Activated naive CD4-positive, alpha-beta T cell treated with anti-CD3 and anti-CD28 coated beads for 36 hours (primary cell): ENCODE measurements at regions not wholly inside any gene's neighbourhood (a gene's known extent, or its start where the extent isn't known, plus 50 kb on each side); places are given as distances from the start of the nearest gene placed in this dataset.

ENCODE experiments used
- CTCF ChIA-PET: fragments of 350-600 bp; sonication (Branson Sonifier 250); formaldehyde crosslinking; loops from one replicate; lab custom pipeline; 2021; ENCODE audit warnings: antibody characterized with exemption; lab: Charles Lee
- DNase-seq: peaks from one replicate; pipeline ENCODE4 v3.0.0-alpha.2; 2020
- H3K27ac Mint-ChIP-seq: one replicate; pipeline ENCODE4 v1.8.0; 2021; ENCODE audit warnings: mild to moderate bottlenecking, mixed read lengths
- H3K27me3 Mint-ChIP-seq: one replicate; pipeline ENCODE4 v1.8.0; 2021; ENCODE audit warnings: low read depth, mixed read lengths
- H3K36me3 Mint-ChIP-seq: one replicate; pipeline ENCODE4 v1.8.0; 2021; ENCODE audit warnings: low read depth, mixed read lengths
- H3K4me1 Mint-ChIP-seq: one replicate; pipeline ENCODE4 v1.8.0; 2021; ENCODE audit warnings: low read depth, mixed read lengths
- H3K4me3 Mint-ChIP-seq: one replicate; pipeline ENCODE4 v1.8.0; 2021; ENCODE audit warnings: mild to moderate bottlenecking, moderate library complexity, mixed read lengths
- H3K9me3 Mint-ChIP-seq: one replicate; pipeline ENCODE4 v1.8.0; 2021; ENCODE audit warnings: mixed read lengths
- intact Hi-C: fragments of 100-400 bp; cut with micrococcal nuclease; formaldehyde crosslinking; loops from one replicate; pipeline ENCODE4 v1.15.1; 2023

GRCh38 chr4:3860061-3860912, 94.1 kb downstream of the ADRA2C start:
- Mint-ChIP-seq H3K36me3 (no peaks in the 10 kb centered on the region), H3K27me3 (peaks cover 7% of the 10 kb centered on the region), H3K4me1 (no peaks in the 10 kb centered on the region), H3K9me3 (no peaks in the 10 kb centered on the region), H3K4me3 (no peak overlapping the region), H3K27ac (no peak overlapping the region)
- CTCF ChIA-PET, result no interaction called here
- DNase-seq, result no peak
- intact Hi-C loops, result no loop called here

DNA sequence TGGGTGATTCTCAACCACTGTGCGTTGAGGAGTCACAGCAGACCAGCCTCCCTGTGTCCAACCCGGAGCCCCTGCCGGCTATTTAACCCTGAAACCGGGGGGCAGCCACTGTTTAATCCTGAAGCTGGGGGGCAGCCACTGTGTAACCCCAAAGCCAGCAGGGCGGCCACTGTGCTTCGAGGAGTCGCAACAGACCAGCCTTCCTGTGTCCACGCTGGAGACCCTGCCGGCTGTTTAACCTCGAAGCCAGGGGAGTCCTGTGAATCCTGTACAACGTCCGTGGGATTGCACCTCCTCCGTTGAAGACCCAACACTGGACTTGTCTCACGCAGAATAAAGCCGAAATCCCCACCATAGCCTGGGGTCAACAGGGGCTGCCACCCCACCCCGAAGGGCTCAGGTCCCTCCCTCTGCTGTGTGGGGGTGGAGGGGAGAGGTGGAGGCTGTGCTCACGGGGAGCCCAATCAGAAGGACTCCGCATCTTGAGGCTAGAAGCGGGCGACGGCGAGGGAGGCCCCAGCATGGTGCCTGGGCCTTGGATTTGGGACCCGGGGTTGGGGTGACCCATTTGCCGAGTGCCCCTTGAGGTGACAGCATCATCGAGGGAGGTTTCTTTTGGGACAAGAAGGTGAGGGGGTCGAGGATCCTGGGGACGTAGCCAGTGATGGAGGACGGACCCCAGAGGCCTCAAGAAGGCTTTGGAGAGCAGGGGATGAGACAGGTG, 94.9 kb downstream of the ADRA2C start:
- Mint-ChIP-seq H3K4me1 (no peaks in the 10 kb centered on the region), H3K27me3 (peaks cover 6% of the 10 kb centered on the region), H3K36me3 (no peaks in the 10 kb centered on the region), H3K27ac (no peak overlapping the region), H3K4me3 (no peak overlapping the region), H3K9me3 (no peaks in the 10 kb centered on the region)
- DNase-seq, result no peak
- CTCF ChIA-PET, result no interaction called here
- intact Hi-C loops, result no loop called here

DNA sequence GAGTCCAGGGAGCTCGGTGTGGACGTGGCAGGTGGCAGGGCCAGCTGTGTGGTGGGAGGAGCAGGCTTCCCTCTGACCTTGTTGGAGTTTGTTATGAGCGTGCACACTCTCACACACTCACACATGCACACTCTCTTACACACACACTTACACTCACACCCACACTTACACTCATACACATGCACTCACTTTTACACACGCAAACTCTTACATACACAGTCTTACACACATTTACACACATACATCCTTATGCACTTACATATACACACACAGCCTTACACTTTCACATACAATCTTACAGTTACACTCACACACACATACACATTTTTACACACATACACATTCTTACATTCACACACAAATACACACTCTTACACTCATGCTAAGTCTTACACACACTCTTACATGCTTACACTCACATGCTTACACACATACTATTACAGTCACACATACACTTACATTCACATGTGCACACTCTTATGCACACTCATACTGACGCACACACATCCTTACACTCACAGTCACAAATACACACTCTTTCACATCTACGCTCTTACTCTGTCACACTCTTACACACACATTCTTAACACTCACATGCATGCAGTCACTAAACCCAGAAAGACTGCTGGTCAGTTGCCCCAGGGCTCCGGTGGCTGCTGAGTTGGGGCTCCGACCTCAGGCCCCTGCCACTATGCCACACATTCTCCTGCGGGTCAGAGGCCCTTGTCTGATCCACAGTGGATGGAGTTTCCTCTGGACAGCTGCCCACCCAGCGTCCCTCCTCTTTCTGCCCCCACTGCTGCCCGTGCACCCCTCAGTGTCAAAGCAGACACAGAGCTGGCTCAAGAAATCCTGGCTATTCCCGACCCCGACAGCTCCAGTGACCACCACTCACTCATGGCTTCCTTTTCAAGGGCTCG, 95.8 kb downstream of the ADRA2C start:
- Mint-ChIP-seq H3K36me3 (no peaks in the 10 kb centered on the region), H3K27me3 (peaks cover 5% of the 10 kb centered on the region), H3K9me3 (no peaks in the 10 kb centered on the region), H3K4me3 (no peak overlapping the region), H3K27ac (no peak overlapping the region), H3K4me1 (no peaks in the 10 kb centered on the region)
- no peak for DNase-seq
- intact Hi-C loops, result no loop called here
- CTCF ChIA-PET, result no interaction called here

GRCh38 chr4:3862640-3863420, 96.6 kb downstream of the ADRA2C start:
- peaks cover under 1% of the 10 kb centered on the region for H3K9me3 Mint-ChIP-seq
- no peak overlapping the region for H3K4me3 Mint-ChIP-seq
- CTCF ChIA-PET, result no interaction called here
- H3K27me3 Mint-ChIP-seq, result peaks cover 5% of the 10 kb centered on the region
- intact Hi-C loops, result no loop called here
- H3K27ac Mint-ChIP-seq, result no peak overlapping the region
- DNase-seq, result no peak
- H3K36me3 Mint-ChIP-seq, result no peaks in the 10 kb centered on the region
- H3K4me1 Mint-ChIP-seq, result no peaks in the 10 kb centered on the region

GRCh38 chr4:3863841-3864741, 97.9 kb downstream of the ADRA2C start:
- Mint-ChIP-seq H3K36me3 (no peaks in the 10 kb centered on the region), H3K27ac (no peak overlapping the region), H3K4me1 (no peaks in the 10 kb centered on the region), H3K9me3 (peaks cover 2% of the 10 kb centered on the region), H3K4me3 (no peak overlapping the region), H3K27me3 (peaks cover 5% of the 10 kb centered on the region)
- no peak for DNase-seq
- intact Hi-C loops, result no loop called here
- CTCF ChIA-PET, result interaction anchor here (0.8 to 1.2 kb wide), 2 partner anchors 32 to 78 kb away, joined by 3 read pairs; no protein-coding TSS in a partner anchor

- Mint-ChIP-seq H3K27me3 (peaks cover 7% of the 10 kb centered on the region), H3K4me1 (no peaks in the 10 kb centered on the region), H3K4me3 (no peak overlapping the region), H3K36me3 (no peaks in the 10 kb centered on the region), H3K9me3 (peaks cover 2% of the 10 kb centered on the region), H3K27ac (no peak overlapping the region)
- intact Hi-C loops, result no loop called here
- CTCF ChIA-PET, result interaction anchor here (1.2 kb wide), 1 partner anchor 77 kb away, joined by 3 read pairs; no protein-coding TSS in a partner anchor
- DNase-seq, result no peak
Observed at GRCh38 chr4:3864742-3865721, 98.8 kb downstream of the ADRA2C start.

- intact Hi-C loops, result no loop called here
- Mint-ChIP-seq H3K36me3 (no peaks in the 10 kb centered on the region), H3K9me3 (peaks cover 2% of the 10 kb centered on the region), H3K4me3 (no peak overlapping the region), H3K4me1 (peaks cover 5% of the 10 kb centered on the region), H3K27ac (no peak overlapping the region), H3K27me3 (peaks cover 17% of the 10 kb centered on the region)
- DNase-seq, result no peak
- CTCF ChIA-PET, result no interaction called here
Observed at GRCh38 chr4:3865986-3866812, 100.0 kb downstream of the ADRA2C start.

GRCh38 chr4:3866813-3867129, 100.6 kb downstream of the ADRA2C start:
- intact Hi-C loops, result no loop called here
- CTCF ChIA-PET, result no interaction called here
- no peak for DNase-seq

GRCh38 chr4:3867403-3868100, 101.4 kb downstream of the ADRA2C start:
- peaks cover 5% of the 10 kb centered on the region for H3K4me1 Mint-ChIP-seq
- peaks cover 24% of the 10 kb centered on the region for H3K27me3 Mint-ChIP-seq
- no peak for DNase-seq
- H3K4me3 Mint-ChIP-seq, result no peak overlapping the region
- H3K9me3 Mint-ChIP-seq, result peaks cover 2% of the 10 kb centered on the region
- H3K36me3 Mint-ChIP-seq, result no peaks in the 10 kb centered on the region
- no peak overlapping the region for H3K27ac Mint-ChIP-seq
- intact Hi-C loops, result no loop called here
- CTCF ChIA-PET, result no interaction called here

More at GRCh38 chr4:3866813-3867129, 100.6 kb downstream of the ADRA2C start:
- peaks cover 18% of the 10 kb centered on the region for H3K27me3 Mint-ChIP-seq
- H3K27ac Mint-ChIP-seq, result no peak overlapping the region
- H3K36me3 Mint-ChIP-seq, result no peaks in the 10 kb centered on the region
- no peak overlapping the region for H3K4me3 Mint-ChIP-seq
- peaks cover 2% of the 10 kb centered on the region for H3K9me3 Mint-ChIP-seq
- H3K4me1 Mint-ChIP-seq, result peaks cover 5% of the 10 kb centered on the region
